SK-N-SH treated with all-trans-retinoic acid at 6 μM for 48 hours (cell line): ENCODE measurements at regions not wholly inside any gene's neighbourhood (a gene's known extent, or its start where the extent isn't known, plus 50 kb on each side); places are given as distances from the start of the nearest gene placed in this dataset.
"Not testable (repeated sequence)": the region's sequence is repeated elsewhere in the genome, so short reads cannot be mapped to it uniquely, and the experiment has no call there.

Experiments used
- ATAC-seq: fragments of 200-7000 bp; cut with Tn5 transposase; 3 replicates; pipeline ENCODE4 v1.9.1; 2020; ENCODE audit warnings: mild to moderate bottlenecking, moderate library complexity
- BACH2 ChIP-seq: fragments of 250-450 bp; sonication (Bioruptor Pico); IDR thresholded peaks from 2 replicates; pipeline ENCODE4 v1.9.0; 2021; ENCODE audit warnings: mild to moderate bottlenecking, borderline replicate concordance
- CREB5 ChIP-seq: fragments of 250-450 bp; sonication (Bioruptor Pico); IDR thresholded peaks from 2 replicates; pipeline ENCODE4 v1.5.1; 2020; ENCODE audit warnings: low read depth, mild to moderate bottlenecking, moderate library complexity
- CSDC2 ChIP-seq: fragments of 250-450 bp; sonication (Bioruptor Pico); IDR thresholded peaks from 2 replicates; pipeline ENCODE4 v1.5.0; 2020; ENCODE audit warnings: mild to moderate bottlenecking, moderate library complexity
- CSRNP3 ChIP-seq: fragments of 250-450 bp; sonication (Bioruptor Pico); IDR thresholded peaks from 2 replicates; pipeline ENCODE4 v1.5.1; 2021; ENCODE audit warnings: mild to moderate bottlenecking, moderate library complexity
- ESRRG ChIP-seq: fragments of 250-450 bp; sonication (Bioruptor Pico); IDR thresholded peaks from 2 replicates; pipeline ENCODE4 v1.6.1; 2021; ENCODE audit warnings: mild to moderate bottlenecking
- GLIS3 ChIP-seq: fragments of 250-450 bp; sonication (Bioruptor Pico); IDR thresholded peaks from 2 replicates; pipeline ENCODE4 v1.5.0; 2020; ENCODE audit warnings: mild to moderate bottlenecking, moderate library complexity
- ISL1 ChIP-seq: fragments of 250-450 bp; sonication (Bioruptor Pico); IDR thresholded peaks from 2 replicates; pipeline ENCODE4 v2.1.2; 2022; ENCODE audit warnings: mild to moderate bottlenecking, moderate library complexity
- OSR1 ChIP-seq: fragments of 250-450 bp; sonication (Bioruptor Pico); IDR thresholded peaks from 2 replicates; pipeline ENCODE4 v1.8.0; 2022; ENCODE audit warnings: moderate library complexity, mild to moderate bottlenecking, inconsistent platforms
- POU6F1 ChIP-seq: fragments of 250-450 bp; sonication (Bioruptor Pico); IDR thresholded peaks from 2 replicates; pipeline ENCODE4 v1.8.0; 2021; ENCODE audit warnings: low read depth, mild to moderate bottlenecking, moderate library complexity, borderline replicate concordance
- PPARA ChIP-seq: fragments of 250-450 bp; sonication (Bioruptor Pico); IDR thresholded peaks from 2 replicates; pipeline ENCODE4 v1.5.0; 2020; ENCODE audit warnings: mild to moderate bottlenecking, borderline replicate concordance
- RARB ChIP-seq: fragments of 250-450 bp; sonication (Bioruptor Pico); IDR thresholded peaks from 2 replicates; pipeline ENCODE4 v1.8.0; 2021; ENCODE audit warnings: mild to moderate bottlenecking, moderate library complexity
- SNAI2 ChIP-seq: fragments of 250-450 bp; sonication (Bioruptor Pico); IDR thresholded peaks from 2 replicates; pipeline ENCODE4 v1.5.0; 2020; ENCODE audit warnings: mild to moderate bottlenecking, moderate library complexity
- TCF4 ChIP-seq: fragments of 250-450 bp; sonication (Bioruptor Pico); IDR thresholded peaks from 2 replicates; pipeline ENCODE4 v1.8.0; 2021; ENCODE audit warnings: mild to moderate bottlenecking, moderate library complexity, borderline replicate concordance
- TOX ChIP-seq: fragments of 250-450 bp; sonication (Bioruptor Pico); IDR thresholded peaks from 2 replicates; pipeline ENCODE4 v1.8.0; 2021; ENCODE audit warnings: mild to moderate bottlenecking, moderate library complexity, borderline replicate concordance
- TSHZ2 ChIP-seq: fragments of 250-450 bp; sonication (Bioruptor Pico); IDR thresholded peaks from 2 replicates; pipeline ENCODE4 v1.5.0; 2020; ENCODE audit warnings: mild to moderate bottlenecking, moderate library complexity
- ZC3H10 ChIP-seq: fragments of 250-450 bp; sonication (Bioruptor Pico); IDR thresholded peaks from 2 replicates; pipeline ENCODE4 v1.5.1; 2021; ENCODE audit warnings: mild to moderate bottlenecking, moderate library complexity
- ZFP3 ChIP-seq: fragments of 250-450 bp; sonication (Bioruptor Pico); IDR thresholded peaks from 2 replicates; pipeline ENCODE4 v1.5.0; 2020; ENCODE audit warnings: mild to moderate bottlenecking, moderate library complexity
- ZFP30 ChIP-seq: fragments of 450-650 bp; formaldehyde crosslinking; IDR thresholded peaks from 2 replicates; pipeline ENCODE4 v1.5.0; 2022; ENCODE audit warnings: mild to moderate bottlenecking, moderate library complexity
- ZNF565 ChIP-seq: fragments of 450-650 bp; formaldehyde crosslinking; conservative IDR thresholded peaks from 2 replicates; pipeline ENCODE4 v1.5.0; 2020; ENCODE audit warnings: low read depth, mild to moderate bottlenecking, moderate library complexity
- ZNF70 ChIP-seq: fragments of 450-650 bp; formaldehyde crosslinking; IDR thresholded peaks from 2 replicates; pipeline ENCODE4 v1.5.0; 2020; ENCODE audit warnings: mild to moderate bottlenecking, moderate library complexity
- ZNF8 ChIP-seq: fragments of 450-650 bp; formaldehyde crosslinking; IDR thresholded peaks from 2 replicates; pipeline ENCODE4 v1.5.0; 2020; ENCODE audit warnings: mild to moderate bottlenecking, moderate library complexity

- TF ChIP-seq GLIS3 (CRISPR knock-in tag) (no peak), POU6F1 (no peak), ZNF565 (CRISPR knock-in tag) (no peak), SNAI2 (CRISPR knock-in tag) (no peak), ESRRG (no peak), ISL1 (CRISPR knock-in tag) (no peak), RARB (CRISPR knock-in tag) (no peak), TSHZ2 (CRISPR knock-in tag) (no peak), ZFP3 (CRISPR knock-in tag) (no peak), TCF4 (CRISPR knock-in tag) (no peak), CSRNP3 (CRISPR knock-in tag) (no peak), ZFP30 (CRISPR knock-in tag) (no peak), ZC3H10 (CRISPR knock-in tag) (no peak)
- ATAC-seq = no peak
These were observed 1531.7 kb upstream of the SPRY2 start for GRCh38 chr13:81872581-81872980.

- not testable (repeated sequence) for ATAC-seq
These were observed 1530.9 kb upstream of the SPRY2 start for GRCh38 chr13:81871751-81872325.

GRCh38 chr13:81848291-81848690 is 1507.4 kb upstream of the SPRY2 start:
- TF ChIP-seq ZC3H10 (CRISPR knock-in tag) = no peak
- no peak for TF ChIP-seq PPARA (CRISPR knock-in tag)
- no peak for TF ChIP-seq CSDC2
- TF ChIP-seq CREB5 (CRISPR knock-in tag) = no peak
- TF ChIP-seq TOX (CRISPR knock-in tag) = no peak
- TF ChIP-seq GLIS3 (CRISPR knock-in tag) = no peak
- no peak for TF ChIP-seq OSR1 (CRISPR knock-in tag)
- no peak for TF ChIP-seq BACH2 (CRISPR knock-in tag)
- no peak for TF ChIP-seq ZNF565 (CRISPR knock-in tag)
- TF ChIP-seq ZNF70 = no peak
- no peak for TF ChIP-seq ZNF8 (CRISPR knock-in tag)
- no peak for TF ChIP-seq CSRNP3 (CRISPR knock-in tag)
- no peak for TF ChIP-seq TCF4 (CRISPR knock-in tag)
- TF ChIP-seq TSHZ2 (CRISPR knock-in tag) = no peak
- no peak for TF ChIP-seq ISL1 (CRISPR knock-in tag)
- no peak for TF ChIP-seq ZFP30 (CRISPR knock-in tag)
- ATAC-seq = no peak
